Keratinocyte (primary cell): ENCODE measurements at regions not wholly inside any gene's neighbourhood (a gene's known extent, or its start where the extent isn't known, plus 50 kb on each side); places are given as distances from the start of the nearest gene placed in this dataset.

Source experiments
- EZH2 ChIP-seq: IDR thresholded peaks from one replicate; pipeline ENCODE4 v1.6.1; 2012; ENCODE audit warnings: inconsistent platforms, mild to moderate bottlenecking, low read length, moderate library complexity
- TF ChIP-seq, protein P1 (sequence below), 3 experiments: IDR thresholded peaks in 1 of 3; conservative IDR thresholded peaks in 1 of 3; optimal IDR thresholded peaks in 1 of 3; 2 replicates in 2 of 3; 3 replicates in 1 of 3; pipeline versions ENCODE3 to v1.5.1; 2011; ENCODE audit warnings: low read length in 3 of 3, mild to moderate bottlenecking in 3 of 3, moderate library complexity in 2 of 3, control low read depth in 1 of 3, inconsistent platforms in 1 of 3; ENCODE audit not compliant: insufficient read depth in 2 of 3; ENCODE audit errors: extremely low read depth in 1 of 3

DNA sequence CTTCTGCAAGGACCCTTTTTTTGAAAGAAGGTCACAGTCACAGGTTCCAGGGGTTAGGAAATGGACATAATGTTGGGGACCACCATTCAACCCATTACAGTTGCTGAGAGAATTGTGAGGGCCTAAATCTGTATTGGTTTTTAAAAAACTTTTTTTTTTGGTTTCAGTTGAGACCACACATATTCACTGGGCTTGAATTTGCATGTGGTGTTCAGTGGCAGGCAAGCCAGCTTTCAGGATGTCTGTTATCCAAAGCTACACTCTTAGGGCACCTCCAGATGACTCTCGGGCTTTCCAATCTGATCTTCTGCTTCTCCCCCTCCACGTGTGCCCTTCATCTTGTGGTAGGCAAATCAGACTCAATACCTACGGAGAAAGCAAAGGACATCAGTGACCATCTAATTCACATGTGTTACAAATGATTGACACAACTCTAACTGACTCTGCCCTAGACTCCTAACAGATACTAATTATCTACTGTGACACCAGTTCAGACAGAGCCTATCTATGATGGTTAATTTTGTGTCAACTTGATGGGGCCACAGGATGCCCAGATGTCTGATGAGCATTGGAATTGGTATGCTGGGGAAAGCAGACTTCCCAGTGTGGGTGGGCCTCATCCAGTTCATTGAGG is 93.3 kb upstream of the ELMO1 start:
- TF ChIP-seq, protein P1, sequence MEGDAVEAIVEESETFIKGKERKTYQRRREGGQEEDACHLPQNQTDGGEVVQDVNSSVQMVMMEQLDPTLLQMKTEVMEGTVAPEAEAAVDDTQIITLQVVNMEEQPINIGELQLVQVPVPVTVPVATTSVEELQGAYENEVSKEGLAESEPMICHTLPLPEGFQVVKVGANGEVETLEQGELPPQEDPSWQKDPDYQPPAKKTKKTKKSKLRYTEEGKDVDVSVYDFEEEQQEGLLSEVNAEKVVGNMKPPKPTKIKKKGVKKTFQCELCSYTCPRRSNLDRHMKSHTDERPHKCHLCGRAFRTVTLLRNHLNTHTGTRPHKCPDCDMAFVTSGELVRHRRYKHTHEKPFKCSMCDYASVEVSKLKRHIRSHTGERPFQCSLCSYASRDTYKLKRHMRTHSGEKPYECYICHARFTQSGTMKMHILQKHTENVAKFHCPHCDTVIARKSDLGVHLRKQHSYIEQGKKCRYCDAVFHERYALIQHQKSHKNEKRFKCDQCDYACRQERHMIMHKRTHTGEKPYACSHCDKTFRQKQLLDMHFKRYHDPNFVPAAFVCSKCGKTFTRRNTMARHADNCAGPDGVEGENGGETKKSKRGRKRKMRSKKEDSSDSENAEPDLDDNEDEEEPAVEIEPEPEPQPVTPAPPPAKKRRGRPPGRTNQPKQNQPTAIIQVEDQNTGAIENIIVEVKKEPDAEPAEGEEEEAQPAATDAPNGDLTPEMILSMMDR (optimal IDR thresholded peaks at IDR 0.05 in 1 of 3, IDR thresholded peaks at IDR 0.05 in 1 of 3, conservative IDR thresholded peaks at IDR 0.05 in 1 of 3; ENCODE audit: extremely low read depth in 1 of 3, insufficient read depth in 2 of 3, low read length in 3 of 3): no peak
- no peak for TF ChIP-seq EZH2
